Stimulated activated CD8-positive, alpha-beta memory T cell treated with anti-CD3 and anti-CD28 coated beads, Interleukin-15, amount 100 ng/mL, for 1 hour (primary cell): ENCODE measurements at regions not wholly inside any gene's neighbourhood (a gene's known extent, or its start where the extent isn't known, plus 50 kb on each side); places are given as distances from the start of the nearest gene placed in this dataset.

ENCODE experiments used
- DNase-seq: peaks from one replicate; pipeline ENCODE4 v3.0.0-alpha.2; 2020; ENCODE audit warnings: low read depth

DNA sequence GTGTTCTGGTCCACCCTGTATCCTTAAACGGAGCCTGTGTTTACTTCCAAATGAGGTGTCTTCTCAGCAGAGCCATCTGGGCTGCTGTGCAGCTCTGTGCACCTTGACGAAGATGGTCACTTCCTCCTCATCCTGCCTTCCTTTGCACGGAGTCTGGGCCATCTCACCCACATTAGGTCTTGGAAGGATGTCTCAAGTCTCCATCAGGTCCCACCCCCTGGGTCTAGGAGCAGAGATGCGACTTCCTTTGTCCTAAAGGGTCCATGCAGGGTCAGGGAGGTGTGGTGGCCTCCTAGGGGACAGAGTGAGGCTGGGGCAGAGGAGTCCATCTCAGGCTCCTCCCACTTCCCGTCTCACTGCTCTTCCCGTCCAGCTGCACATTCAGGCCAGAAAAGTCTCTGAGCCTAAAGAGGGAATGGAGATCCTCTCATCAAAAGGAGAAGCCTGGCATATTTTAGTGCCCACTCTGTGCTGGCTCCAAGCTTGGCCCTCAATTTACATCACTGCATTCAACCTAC, 209.2 kb downstream of the MATN1 start:
- no peak for DNase-seq

DNA sequence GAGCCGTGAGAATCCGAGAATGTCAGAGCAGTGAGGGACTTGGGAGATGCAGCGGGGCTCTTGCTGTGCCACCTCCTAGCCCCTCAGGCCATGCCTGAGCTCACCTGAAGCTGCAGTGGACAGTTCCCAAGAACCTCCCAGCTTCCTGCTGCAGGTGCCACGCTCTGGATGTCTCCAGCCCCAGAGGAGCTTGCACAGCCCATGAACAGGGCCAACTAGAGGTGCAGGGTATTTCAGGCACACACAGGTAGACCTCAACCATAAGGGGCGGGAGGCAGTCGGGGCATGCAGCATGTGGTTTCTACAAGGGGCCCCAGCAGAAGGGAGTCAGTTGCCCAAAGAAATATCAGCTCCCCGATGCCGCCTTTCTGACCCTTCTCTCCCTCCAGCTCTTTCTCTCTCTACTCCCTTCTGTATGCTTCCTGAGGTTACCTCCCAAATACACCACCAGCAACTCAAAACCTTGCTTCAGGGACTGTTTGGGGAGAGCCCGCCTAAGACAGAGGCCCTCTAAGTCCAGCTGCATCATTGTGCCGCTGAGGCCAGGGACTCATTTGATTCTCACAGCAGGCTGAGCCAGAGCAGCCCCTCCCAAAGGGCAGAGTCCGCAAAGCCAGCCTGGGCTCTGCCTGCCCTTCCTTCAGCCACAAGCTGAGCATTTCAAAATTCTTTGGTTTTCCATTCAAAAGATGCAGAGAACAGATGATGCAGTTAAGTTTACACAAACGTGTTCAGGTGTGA, 209.8 kb downstream of the MATN1 start:
- DNase-seq, result no peak

DNA sequence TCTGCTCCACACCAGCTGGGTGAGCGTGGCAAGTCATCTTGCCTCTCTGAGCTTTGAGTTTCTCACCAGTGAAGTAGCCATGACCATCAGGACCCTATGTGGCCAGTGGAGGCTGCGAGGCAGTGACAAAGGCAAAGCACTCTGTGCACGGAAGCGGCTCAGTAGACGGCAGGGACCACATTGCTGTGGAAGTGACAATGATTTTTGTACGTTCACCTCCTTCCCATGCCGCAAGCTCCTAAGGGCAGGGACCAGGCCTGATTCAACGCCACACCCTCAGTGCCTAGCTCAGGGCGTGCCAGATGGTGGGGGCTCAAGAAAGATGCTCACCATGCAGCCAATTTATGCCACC, 210.5 kb downstream of the MATN1 start:
- DNase-seq, result no peak

DNA sequence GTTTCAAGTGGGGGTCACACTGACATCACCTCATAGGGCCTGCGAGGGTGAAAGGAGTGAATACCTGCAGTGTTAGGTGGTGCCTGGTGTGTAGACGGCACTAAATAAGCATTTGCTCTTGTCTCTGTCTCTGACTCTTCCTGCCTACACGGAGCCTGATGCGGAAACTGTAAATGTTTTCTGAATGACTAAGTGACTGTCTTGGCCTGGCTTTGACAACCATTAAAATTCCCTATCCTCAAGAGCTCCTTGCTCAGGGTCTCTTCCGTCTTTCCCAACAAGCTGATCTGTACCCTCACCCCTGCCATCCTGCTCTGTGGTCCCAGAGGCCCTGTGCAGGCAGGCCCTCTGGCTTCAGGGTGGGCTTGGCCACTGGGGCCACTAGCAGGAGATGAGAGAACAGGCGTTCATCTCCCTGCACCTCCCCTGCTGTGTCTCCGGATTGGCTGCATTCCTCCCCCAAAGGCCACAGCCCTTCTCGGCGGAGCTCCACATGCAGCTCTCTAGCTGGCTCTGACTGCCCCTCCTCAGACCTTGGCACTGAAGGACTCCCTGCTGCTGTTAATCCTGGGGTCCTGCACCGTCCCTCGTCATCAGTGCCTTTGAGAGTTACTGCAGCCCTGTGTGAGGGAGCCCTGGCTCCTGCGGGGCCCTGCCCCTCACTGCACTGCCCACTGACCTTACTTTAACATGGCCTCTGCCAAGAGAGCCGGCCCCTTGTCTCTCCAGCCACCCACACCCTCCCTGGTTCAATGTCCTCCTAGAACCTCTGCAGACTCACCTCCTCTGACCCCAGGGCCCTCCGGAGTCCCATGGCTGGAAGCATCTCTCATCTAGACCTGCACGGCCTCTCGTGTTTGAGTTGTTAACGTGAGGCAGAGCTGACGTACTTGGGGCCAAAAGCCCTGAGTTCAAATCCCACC, 211.1 kb downstream of the MATN1 start:
- no peak for DNase-seq

DNA sequence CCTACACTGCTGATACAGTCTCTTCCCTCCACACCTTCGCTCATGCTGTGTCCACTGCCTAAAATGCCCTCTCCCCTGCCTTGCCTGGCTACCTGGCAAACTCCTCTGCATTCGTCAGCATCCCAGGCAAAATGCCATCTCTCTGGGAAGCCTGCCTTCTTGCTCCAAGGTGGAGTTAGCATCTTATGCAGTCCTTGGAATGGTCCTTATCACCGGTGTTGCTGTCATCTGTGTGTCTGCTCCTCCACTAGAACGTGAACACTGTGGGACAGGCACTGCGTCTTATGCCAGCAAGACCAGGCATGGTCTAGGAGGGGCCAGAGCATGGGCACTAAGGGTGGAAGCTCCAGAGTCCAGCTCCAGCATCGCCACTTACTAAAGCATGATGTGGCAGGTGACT, 211.8 kb downstream of the MATN1 start:
- no peak for DNase-seq

DNA sequence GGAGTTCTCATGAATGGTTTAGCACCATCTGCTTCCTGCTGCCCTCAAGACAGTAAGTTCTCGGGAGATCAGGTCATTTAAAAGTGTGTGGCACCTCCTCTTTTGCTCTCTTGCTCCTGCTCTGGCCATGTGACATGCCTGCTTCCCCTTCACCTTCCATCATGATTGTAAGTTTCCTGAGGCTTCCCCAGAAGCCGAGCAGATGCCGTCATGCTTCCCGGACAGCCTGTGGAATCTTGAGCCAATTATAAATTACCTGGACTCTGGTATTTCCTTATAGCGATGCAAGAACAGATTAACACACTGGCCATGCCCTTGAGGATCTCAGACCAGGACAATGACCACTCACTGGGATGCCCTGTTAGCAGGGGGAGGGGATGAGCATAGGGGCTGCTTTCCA, 212.3 kb downstream of the MATN1 start:
- no peak for DNase-seq

DNA sequence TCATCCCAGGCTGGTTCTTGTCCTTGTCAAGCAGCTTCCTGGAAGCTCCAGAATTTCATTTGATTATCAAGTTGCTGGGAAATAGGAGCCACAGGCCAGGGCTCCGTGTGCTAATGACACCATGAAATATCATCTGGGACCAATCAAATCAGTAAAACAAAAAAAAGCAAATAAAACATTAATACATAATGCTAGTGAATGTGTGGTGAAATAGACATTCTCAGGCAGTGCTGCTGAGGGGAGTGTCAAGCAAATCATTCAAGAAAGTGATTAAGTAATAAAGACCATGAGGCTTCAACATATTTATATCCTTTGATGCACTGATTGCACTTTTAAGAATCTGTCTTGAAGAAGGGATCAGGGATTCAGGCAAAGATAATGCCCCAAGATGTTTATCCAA, 213.7 kb downstream of the MATN1 start:
- no peak for DNase-seq

DNA sequence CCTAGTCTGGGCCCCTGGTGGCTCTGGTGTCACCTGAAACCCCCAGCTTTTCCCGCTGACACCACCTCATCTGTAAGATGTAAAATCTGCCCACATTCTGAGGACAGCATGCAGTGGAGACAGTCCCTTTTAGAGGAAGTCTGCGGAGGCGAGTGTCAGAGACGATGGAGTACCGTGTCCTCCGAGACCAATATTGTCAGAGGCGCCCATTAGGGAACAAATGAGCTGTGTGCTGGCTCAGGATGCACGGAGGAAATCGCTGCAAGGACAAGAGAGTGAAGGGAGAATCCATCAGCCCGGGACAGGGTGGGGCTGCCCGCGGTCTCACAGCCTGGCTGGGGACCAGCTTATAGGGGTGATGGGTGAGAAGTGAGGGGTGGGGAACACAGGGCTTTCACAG, 214.8 kb downstream of the MATN1 start:
- no peak for DNase-seq

DNA sequence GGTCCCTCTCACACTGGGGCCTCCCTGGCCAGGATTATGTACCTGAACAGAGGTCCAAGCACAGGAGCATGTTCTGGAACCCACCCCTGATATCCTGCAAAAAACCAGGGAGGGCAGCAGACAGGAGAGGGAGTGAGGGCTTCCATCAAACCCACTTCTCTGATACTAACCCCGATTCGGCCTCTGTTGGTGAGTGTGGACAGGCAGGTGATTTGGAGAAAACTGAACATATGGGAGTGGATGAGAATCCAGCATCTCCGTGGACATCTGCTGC, 215.3 kb downstream of the MATN1 start:
- DNase-seq, result no peak

DNA sequence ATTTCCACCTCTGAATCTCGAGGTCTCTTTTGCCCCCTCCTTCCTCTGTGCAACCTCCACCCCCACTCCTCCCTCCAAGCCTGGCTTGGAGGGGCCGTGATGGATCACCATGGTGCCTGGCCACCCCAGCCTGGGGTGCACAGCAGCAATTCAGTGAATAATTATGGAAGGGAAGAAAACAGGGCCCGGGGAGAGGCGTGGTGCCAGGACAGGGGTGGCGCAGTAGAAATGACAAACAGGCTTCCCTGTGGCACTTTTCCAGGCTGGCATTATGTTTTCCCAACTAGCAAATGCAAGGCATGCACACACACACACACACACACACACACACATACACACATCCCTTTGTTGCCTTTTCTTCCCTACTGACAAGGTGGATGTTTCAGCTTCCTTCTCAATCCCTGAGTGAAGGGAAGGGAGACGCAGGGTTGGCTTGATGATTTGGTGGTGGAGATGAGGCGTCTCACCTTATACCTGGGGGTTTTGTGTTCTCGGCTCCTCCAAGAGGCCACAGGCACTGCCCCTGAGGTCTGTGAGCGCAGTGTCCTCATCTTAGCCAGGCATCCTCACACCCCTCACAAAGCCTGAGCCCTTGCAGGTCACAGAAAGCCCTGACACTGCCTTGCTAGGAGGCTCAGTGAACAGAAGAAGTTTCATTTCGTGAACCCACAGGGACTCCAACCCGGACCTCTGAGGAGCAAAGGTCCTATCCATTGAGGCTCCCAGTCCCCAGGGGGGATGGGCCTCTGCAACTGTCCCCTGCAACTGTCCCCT, 215.8 kb downstream of the MATN1 start:
- no peak for DNase-seq

DNA sequence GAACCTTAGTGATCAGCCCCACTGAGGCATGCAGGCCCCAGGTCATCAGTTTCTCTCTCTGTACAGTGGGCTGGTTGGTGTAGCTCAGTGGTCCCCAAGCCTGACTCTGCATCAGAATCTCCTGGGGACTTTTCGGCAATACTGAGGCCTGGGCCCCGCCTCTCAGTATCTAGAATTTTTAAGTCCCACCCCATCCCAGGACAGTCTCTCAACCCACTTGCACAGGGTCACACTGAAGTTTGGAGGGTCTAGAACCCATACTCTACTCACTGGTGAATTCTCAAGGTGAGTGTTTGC, 216.4 kb downstream of the MATN1 start:
- no peak for DNase-seq

DNA sequence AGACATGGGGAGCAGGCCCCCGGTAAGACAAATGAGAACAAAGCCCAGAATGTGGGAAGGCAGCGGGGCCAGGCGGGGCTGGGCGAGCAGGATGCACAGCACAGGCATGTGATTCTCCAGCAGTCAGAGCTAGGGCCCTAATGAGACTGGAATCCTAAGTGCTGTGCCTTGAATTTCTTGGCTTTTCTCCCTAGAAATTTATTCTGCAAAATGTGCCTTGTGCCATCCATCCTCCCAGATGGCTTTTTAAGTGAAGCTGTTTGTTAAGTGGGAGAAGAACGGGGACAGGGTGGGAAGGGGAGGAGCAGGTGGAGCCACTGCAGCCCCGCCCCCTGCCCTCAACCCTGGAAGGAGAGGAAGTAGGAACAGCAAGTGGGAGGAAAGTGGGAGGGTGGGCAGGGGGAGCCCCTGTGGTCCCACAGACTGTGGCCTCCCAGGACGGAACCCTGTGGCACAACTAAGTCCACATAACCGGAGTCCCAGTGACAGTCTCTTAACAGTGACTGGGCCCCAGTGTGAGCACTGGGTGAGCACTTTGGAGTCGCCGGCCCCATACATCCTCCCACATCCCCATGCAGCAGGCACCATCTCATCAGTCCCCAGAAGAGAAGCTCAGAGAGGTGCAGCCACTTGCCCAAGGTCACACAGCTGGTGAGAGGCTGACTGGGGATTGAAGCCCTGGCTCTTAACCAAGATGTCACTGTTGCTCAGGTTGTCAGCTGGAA, 216.9 kb downstream of the MATN1 start:
- no peak for DNase-seq

DNA sequence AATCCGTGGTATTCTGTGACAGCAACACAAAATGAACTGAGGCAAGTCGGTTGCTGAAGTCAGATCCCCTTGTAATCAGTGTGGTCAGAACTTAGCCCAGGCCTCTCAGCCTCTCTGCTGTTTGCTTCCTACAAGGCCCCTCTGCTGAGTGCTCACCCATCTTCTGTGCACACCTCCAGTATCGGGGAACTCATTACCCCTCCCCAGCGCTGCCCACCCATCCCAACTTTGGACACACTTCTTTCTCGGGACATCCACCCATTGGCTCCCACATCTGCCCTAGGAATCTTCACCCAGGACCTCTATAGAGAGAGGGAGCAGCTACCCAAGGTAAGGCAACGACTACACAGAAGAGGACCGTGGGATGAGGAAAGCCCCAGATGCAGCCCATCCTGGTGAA, 217.5 kb downstream of the MATN1 start:
- no peak for DNase-seq

DNA sequence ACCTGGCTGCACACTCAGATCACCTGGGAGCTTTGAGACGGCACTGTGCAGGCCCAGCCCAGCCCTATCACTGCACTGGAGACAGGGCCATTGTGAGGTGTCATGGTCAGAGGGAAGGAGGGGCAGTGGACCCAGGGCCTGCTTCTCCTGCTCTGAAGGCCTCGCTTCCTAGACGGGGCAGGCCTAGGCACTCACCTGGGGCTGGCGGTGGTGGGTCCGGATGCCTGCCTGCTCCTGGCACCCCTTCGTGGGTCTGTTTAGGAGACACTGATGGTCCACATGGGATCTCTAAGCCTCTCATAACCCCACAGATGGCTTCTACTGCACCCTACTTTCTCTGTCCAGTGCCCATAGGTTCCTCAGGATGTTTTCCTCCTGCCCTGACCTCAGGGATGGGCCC, 230.9 kb downstream of the MATN1 start:
- DNase-seq, result no peak

DNA sequence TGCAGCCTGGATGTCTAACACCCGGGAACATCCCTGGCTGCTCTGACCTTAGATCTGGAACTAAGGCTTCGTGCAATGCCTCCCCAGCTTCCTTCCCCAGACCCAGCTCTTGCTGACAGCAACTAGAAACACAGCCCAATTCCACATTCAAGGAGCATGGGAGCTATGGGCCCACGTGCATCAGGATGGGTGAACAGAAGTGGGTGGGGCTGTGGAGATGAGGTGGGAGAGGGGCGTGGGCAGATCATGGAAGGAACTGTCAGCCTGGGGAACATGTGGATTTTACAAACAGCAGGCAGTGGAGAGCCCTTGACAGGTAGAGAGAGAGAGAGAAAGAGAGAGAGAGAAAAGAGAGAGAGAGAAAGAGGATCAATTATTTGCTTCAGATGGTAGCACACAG, 231.6 kb downstream of the MATN1 start:
- DNase-seq, result no peak

DNA sequence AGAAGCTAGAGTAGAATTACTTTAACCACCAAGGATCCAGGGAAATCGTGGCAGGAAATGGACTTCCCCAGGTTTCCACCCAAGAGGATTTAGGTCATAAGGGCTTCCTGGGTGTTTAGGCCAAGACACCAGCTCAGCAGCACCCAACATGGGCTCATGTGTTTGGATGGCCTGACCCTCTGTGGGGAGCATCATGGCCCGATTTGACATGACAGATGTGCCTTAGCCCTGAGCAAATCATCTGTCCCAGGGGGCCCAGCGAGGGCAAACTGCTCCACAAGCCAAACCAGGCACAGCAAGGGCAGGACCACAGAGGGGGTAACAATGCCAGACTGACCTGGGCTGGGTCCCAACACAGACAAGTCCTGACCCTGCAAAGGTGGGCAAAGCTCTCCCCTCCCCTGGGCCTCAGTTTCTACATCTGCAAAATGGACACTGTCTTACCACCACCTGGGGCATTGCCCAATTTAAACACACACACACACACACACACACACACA, 232.8 kb downstream of the MATN1 start:
- DNase-seq, result no peak

DNA sequence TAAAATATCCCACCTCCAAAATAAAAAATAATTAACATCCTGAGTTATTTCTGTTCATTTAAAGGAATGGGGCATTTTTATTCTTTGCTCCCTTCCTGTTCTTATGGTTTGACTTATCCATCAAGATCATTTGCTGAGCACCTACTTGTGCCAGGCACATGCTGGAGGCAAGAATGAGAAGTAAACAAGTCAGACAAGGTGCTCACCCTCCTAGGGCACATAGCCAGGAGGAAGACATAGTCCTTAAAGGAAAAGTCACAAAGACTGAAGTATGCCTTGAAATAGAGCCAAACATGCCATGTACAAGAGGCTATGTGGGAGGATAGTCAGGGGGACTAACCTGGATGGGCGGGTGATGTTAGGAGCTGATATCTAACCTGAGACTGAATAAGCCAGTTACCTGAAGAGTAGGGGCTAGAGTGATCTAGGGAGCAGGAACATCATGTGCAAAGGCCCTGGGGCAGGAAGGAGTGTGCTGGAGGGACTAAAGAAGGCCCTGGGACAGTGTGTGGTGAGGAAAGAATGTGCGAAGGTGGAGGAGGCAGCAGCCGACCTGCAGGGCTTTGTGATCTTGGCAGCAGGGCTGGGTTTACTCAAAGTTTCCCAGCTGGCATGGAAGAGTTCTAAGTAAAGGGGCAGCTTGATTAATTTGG, 233.5 kb downstream of the MATN1 start:
- no peak for DNase-seq

DNA sequence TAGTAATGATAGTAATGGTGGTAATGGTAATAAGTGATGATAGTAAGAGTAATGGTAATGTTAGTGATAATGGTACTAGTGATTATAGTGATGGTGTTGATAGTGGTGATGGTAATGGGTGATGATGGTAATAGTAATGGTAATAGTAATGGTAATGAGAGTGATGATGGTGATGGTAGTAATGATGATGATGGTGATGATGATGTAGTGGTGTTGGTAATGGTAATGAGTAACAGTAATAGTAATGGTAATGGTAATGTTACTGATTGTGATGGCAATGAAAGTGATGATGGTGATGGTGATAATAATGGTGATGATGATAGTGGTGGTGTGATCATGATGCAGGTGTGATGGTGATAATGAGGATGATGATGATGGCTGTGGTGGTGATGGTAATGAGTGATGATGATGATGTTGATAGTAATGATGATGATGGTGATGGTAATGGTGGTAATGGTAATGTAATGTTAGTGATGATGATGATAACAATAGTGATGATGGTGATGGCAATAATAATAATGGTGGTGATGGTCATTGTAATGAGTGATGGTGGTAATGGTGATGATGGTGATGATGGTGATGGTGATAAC, 235.0 kb downstream of the MATN1 start:
- no peak for DNase-seq

DNA sequence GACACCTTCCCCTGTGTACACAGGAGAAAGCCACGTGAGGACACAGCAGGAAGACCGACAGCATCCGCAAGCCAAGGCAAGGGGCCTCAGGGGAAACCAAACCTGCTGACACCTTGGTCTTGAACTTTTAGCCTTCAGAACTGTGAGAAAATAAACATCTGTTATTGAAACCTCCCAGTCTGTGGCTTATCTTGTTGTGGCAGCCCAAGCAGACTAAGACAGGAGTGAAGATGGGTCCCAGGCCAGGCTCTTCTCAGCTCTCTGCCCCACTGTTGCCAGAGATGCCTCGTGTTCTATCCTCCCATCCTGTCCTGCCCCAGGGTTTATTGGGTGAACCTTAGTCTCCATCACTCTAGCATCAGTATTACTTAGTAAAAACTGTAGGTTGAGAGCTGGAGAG, 236.3 kb downstream of the MATN1 start:
- no peak for DNase-seq

DNA sequence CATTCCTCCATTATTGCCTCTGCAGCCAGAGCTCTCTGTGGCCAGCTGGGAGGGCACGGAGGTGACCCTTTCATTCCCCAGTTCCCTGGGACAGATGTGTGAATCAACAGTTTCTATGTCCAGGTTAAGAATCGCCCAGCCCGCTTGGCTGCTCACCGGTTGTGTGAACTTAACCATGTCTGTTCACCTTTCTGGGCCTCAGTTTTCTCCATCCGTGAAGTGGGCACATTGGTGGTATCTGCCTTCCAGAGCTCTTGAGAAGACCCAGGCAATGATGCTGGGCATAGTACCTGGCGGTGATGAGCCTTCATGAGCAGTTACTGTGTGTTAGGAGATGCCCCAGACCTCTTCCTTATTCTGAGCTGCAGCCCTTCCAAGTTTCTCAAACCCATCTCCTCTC, 238.3 kb downstream of the MATN1 start:
- DNase-seq, result no peak

DNA sequence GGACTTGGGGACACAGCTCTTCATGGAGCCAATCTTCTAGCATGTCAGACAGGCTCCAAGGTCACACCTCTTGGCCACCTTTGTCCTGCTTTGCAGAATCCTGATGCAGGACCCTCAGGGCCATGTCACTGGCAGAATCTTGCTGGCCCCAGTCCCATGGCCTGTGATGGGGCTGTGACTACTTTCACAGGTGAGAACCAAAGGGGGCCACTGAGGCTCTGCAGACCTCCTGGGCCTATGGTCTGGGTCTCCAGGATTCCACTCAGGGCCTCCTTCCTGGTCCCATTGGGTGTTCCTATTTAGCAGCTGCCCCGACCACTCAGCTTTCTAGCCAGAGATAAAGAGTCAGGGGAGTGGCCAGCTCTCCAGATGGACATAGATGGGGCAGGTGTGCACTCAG, 238.7 kb downstream of the MATN1 start:
- no peak for DNase-seq
